Left forelimb (tissue), 1 donor: ENCODE measurements at regions not wholly inside any gene's neighbourhood (a gene's known extent, or its start where the extent isn't known, plus 50 kb on each side); places are given as distances from the start of the nearest gene placed in this dataset.
"Not testable (repeated sequence)": the region's sequence is repeated elsewhere in the genome, so short reads cannot be mapped to it uniquely, and the experiment has no call there.

Source experiments
- DNase-seq: peaks from one replicate; pipeline ENCODE4 v3.0.0-alpha.2; 2018; ENCODE audit warnings: low spot score

GRCh38 chr6:85081102-85081501 lies 316.7 kb upstream of the TBX18 start:
- DNase-seq, result no peak

- DNase-seq, result no peak
Measured at GRCh38 chr6:85079761-85080160, 315.4 kb upstream of the TBX18 start.

GRCh38 chr6:85078058-85078457 lies 313.7 kb upstream of the TBX18 start:
- DNase-seq, result no peak

- no peak for DNase-seq
Measured at GRCh38 chr6:85077098-85077497, 312.7 kb upstream of the TBX18 start.

GRCh38 chr6:85071845-85072244 lies 307.4 kb upstream of the TBX18 start:
- not testable (repeated sequence) for DNase-seq

GRCh38 chr6:85069577-85069976 lies 305.2 kb upstream of the TBX18 start:
- no peak for DNase-seq

GRCh38 chr6:85068221-85068620 lies 303.8 kb upstream of the TBX18 start:
- no peak for DNase-seq

GRCh38 chr6:85066266-85066665 lies 301.9 kb upstream of the TBX18 start:
- DNase-seq, result no peak

GRCh38 chr6:85065831-85066230 lies 301.4 kb upstream of the TBX18 start:
- no peak for DNase-seq

- no peak for DNase-seq
Measured at GRCh38 chr6:85063611-85064010, 299.2 kb upstream of the TBX18 start.

GRCh38 chr6:85062884-85063283 lies 298.5 kb upstream of the TBX18 start:
- DNase-seq, result no peak

GRCh38 chr6:85058806-85059205 lies 294.4 kb upstream of the TBX18 start:
- no peak for DNase-seq

GRCh38 chr6:85050149-85050548 lies 285.8 kb upstream of the TBX18 start:
- DNase-seq, result no peak

GRCh38 chr6:85049282-85049681 lies 284.9 kb upstream of the TBX18 start:
- DNase-seq, result no peak

- DNase-seq, result no peak
Measured at GRCh38 chr6:85047818-85048217, 283.4 kb upstream of the TBX18 start.

- not testable (repeated sequence) for DNase-seq
Measured at GRCh38 chr6:85045767-85046166, 281.4 kb upstream of the TBX18 start.

- DNase-seq, result no peak
Measured at GRCh38 chr6:85044361-85044760, 280.0 kb upstream of the TBX18 start.

GRCh38 chr6:85041376-85041775 lies 277.0 kb upstream of the TBX18 start:
- no peak for DNase-seq

- no peak for DNase-seq
Measured at GRCh38 chr6:85037221-85037620, 272.8 kb upstream of the TBX18 start.

GRCh38 chr6:85035766-85036165 lies 271.4 kb upstream of the TBX18 start:
- no peak for DNase-seq

- no peak for DNase-seq
Measured at GRCh38 chr6:85033547-85033946, 269.1 kb upstream of the TBX18 start.

GRCh38 chr6:85026021-85026420 lies 261.6 kb upstream of the TBX18 start:
- no peak for DNase-seq

GRCh38 chr6:85023721-85024120 lies 259.3 kb upstream of the TBX18 start:
- no peak for DNase-seq

GRCh38 chr6:85017352-85017751 lies 253.0 kb upstream of the TBX18 start:
- DNase-seq, result no peak

GRCh38 chr6:85016726-85017125 lies 252.3 kb upstream of the TBX18 start:
- no peak for DNase-seq
